ENCODE measurements at regions not wholly inside any gene's neighbourhood (a gene's known extent, or its start where the extent isn't known, plus 50 kb on each side); places are given as distances from the start of the nearest gene placed in this dataset.
A peak's percentile ranks its signal among the peaks of the same experiment; 100 is the strongest.

DNA sequence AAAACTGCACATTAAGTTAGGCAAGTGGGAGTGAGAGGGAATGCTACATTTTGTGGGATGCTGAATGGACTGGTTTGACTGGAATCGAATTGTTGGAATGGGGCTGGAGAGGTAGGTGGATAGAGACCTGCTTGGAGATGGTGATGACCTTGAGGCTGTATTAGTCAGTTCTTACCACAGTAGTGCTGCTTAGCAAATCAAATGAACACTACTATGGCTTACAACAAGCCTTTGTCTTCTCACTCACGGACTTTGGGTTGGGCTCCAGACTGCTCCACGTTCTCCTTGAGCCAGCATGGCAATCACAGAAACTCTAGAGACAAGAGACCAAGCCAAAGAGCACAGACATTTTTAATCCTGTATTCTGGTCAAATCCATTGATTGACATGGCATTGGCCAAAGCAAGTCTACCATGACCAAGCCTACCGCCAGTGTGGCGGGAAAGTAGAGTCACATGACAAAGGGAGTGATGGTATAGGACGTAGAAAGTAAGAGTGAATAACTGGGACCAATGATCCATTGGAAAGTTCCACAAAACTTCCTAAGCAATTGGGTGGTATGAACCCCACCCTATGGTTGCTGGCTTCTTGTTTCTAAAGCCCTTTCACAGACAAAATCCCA is 70.3 kb upstream of the FOXP4 start:
- Histone ChIP-seq H3K4me1 (ENCODE audit: low read depth) (no peaks in the 10 kb centered on the region), H3K9me3 (no peaks in the 10 kb centered on the region), H3K4me3 (no peak overlapping the region), H3K36me3 (ENCODE audit: low read depth) (no peaks in the 10 kb centered on the region)
- DNase-seq (no peak), ATAC-seq (no peak)
- intact Hi-C loops (cut with DNase I, micrococcal nuclease): no loop called here
- TF ChIP-seq, protein P1, sequence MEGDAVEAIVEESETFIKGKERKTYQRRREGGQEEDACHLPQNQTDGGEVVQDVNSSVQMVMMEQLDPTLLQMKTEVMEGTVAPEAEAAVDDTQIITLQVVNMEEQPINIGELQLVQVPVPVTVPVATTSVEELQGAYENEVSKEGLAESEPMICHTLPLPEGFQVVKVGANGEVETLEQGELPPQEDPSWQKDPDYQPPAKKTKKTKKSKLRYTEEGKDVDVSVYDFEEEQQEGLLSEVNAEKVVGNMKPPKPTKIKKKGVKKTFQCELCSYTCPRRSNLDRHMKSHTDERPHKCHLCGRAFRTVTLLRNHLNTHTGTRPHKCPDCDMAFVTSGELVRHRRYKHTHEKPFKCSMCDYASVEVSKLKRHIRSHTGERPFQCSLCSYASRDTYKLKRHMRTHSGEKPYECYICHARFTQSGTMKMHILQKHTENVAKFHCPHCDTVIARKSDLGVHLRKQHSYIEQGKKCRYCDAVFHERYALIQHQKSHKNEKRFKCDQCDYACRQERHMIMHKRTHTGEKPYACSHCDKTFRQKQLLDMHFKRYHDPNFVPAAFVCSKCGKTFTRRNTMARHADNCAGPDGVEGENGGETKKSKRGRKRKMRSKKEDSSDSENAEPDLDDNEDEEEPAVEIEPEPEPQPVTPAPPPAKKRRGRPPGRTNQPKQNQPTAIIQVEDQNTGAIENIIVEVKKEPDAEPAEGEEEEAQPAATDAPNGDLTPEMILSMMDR (IDR thresholded peaks at IDR 0.05): no peak

DNA sequence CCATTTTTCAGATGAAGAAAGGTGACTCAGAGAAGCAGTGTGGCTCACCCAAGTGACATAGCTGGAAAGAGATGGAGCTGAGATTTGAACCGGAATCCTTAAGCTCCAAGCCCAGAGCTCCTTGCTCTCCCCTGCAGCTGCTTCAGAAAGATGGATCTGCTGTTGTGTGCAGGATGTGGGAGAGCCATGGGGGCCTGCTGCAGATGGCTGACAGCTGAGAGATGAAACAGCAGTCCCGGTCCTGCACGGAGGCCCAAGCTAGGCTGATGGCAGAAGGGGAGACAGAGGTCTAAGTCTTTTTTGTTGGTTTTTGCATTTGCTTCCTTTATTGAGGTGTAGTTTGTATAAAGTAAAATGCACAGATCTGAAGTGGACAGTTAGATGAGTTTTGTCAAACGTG is 69.8 kb upstream of the FOXP4 start:
- Histone ChIP-seq H3K4me3 (no peak overlapping the region), H3K9me3 (no peaks in the 10 kb centered on the region), H3K36me3 (ENCODE audit: low read depth) (no peaks in the 10 kb centered on the region), H3K4me1 (ENCODE audit: low read depth) (no peaks in the 10 kb centered on the region)
- TF ChIP-seq, protein P1 (IDR thresholded peaks at IDR 0.05): no peak
- intact Hi-C loops (cut with DNase I, micrococcal nuclease): no loop called here
- ATAC-seq (no peak), DNase-seq (no peak)

DNA sequence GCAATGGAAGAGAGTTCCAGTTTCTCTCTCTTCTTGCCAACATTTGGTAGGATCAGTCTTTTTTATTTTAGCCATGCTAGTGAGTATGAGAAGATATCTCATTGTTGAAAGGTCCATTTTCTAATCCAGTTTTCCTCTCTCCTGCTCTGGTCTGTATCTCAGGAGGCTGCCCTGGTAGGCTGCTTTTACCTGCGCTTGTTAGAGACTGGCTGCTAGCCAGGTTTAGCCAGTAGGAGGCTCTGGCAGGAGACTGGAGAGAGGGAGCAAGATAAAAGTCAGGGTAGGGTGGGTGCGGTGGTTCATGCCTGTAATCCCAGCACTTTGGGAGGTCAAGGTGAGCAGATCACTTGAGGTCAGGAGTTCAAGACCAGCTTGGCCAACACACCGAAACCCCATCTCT is 68.6 kb upstream of the FOXP4 start:
- no peaks in the 10 kb centered on the region for H3K36me3 ChIP-seq (ENCODE audit: low read depth)
- intact Hi-C loops (cut with DNase I, micrococcal nuclease): no loop called here
- DNase-seq (peak in 1 of 3 donors; percentile 31), ATAC-seq (peak; percentile 34)
- no peaks in the 10 kb centered on the region for H3K4me1 ChIP-seq (ENCODE audit: low read depth)
- TF ChIP-seq, protein P1 (IDR thresholded peaks at IDR 0.05): no peak
- no peaks in the 10 kb centered on the region for H3K9me3 ChIP-seq
- H3K4me3 ChIP-seq: no peak overlapping the region

DNA sequence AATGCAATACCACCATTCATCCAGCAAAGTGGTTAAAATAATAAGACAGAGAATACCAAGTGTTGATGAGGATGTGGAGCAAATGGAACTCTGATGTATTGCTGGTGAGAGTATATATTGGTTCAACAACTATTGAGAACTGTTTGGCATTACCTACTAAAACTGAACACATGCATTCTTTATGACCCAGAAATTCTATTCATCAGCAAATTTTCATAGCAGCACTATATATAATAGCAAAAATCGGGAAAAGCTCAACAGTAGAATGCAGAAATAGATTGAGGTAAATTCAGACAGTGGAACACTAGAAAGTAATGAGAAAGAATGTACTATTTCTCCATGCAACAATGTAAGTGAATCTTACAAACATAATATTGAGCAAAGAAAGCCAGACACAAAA is 62.2 kb upstream of the FOXP4 start:
- TF ChIP-seq, protein P1 (IDR thresholded peaks at IDR 0.05): no peak
- intact Hi-C loops (cut with DNase I, micrococcal nuclease): no loop called here
- Histone ChIP-seq H3K36me3 (ENCODE audit: low read depth) (no peaks in the 10 kb centered on the region), H3K4me1 (ENCODE audit: low read depth) (no peaks in the 10 kb centered on the region), H3K9me3 (no peaks in the 10 kb centered on the region), H3K4me3 (no peak overlapping the region)
- DNase-seq (no peak), ATAC-seq (no peak)

DNA sequence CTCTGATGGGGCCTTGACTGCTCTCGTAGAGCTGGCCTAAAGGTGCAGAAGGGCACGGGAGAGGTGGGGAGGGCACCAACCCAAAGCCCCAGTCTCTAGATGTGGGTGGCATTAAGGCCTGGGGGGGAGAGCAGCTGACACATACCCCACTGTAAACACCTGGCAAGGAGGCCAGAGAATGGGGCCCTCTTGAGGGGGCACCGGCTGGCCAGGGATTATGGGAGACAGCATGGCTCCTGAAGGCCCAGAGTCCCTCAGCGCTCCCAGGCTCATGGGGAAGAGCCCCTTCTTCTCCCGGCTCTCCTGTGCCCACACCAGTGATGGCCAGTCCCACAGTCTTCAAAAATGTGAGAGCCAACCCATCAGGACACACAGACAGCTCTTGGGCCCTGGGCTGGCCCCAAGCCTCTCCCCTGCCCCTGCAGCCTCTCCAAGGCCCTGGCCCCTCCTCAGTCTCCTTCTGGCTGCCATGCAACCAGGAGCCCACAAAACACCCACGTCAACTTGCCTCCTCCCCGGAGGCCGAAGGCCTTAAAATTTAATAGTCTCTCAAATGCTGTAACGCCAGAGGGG is 58.2 kb upstream of the FOXP4 start:
- H3K4me3 ChIP-seq: no peak overlapping the region
- no peaks in the 10 kb centered on the region for H3K9me3 ChIP-seq
- no peaks in the 10 kb centered on the region for H3K36me3 ChIP-seq (ENCODE audit: low read depth)
- no peak for ATAC-seq
- peaks cover 2% of the 10 kb centered on the region for H3K4me1 ChIP-seq (ENCODE audit: low read depth)
- DNase-seq: no peak
- TF ChIP-seq, protein P1 (IDR thresholded peaks at IDR 0.05): no peak
- intact Hi-C loops (cut with DNase I, micrococcal nuclease): no loop called here

All from mucosa of descending colon (tissue), 3 donors.